ENCODE measurements at regions not wholly inside any gene's neighbourhood (a gene's known extent, or its start where the extent isn't known, plus 50 kb on each side); places are given as distances from the start of the nearest gene placed in this dataset.

GRCh38 chr5:145591578-145591977 is 243.6 kb downstream of the PRELID2 start:
- Histone ChIP-seq H4K8ac (ENCODE audit: low read depth in 2 of 2, low read length in 2 of 2) (peak overlapping the region in 1 of 2 experiments; percentile 34; a peak in 2 of 4 replicates), H2BK15ac (ENCODE audit: low read depth, low read length) (no peak overlapping the region; the same call in 2 of the 3 replicates), H4K20me1 (ENCODE audit: insufficient read depth, low read length) (no peaks in the 10 kb centered on the region), H2BK5ac (ENCODE audit: low read depth, low read length, poor library complexity, severe bottlenecking) (peak overlapping the region; percentile 28), H3K56ac (ENCODE audit: extremely low read depth, insufficient read depth, low read length) (no peak overlapping the region), H2AFZ (replicated peaks; ENCODE audit: low read length, poor library complexity) (no peak overlapping the region), H3K4me3 (ENCODE audit: insufficient read depth, low read depth, low read length) (no peak overlapping the region), H3K27ac (ENCODE audit: insufficient read depth, low read length) (no peak overlapping the region), H2BK20ac (ENCODE audit: low read depth, low read length) (peak overlapping the region; percentile 66; the same call in 1 of the 2 replicates), H4K5ac (ENCODE audit: low read depth, low read length) (peak overlapping the region; percentile 60; the same call in 1 of the 2 replicates), H4K91ac (ENCODE audit: insufficient read depth, low read depth, low read length) (no peak overlapping the region), H3K18ac (ENCODE audit: low read depth, low read length) (peak overlapping the region; percentile 81; the same call in 1 of the 2 replicates), H2AK9ac (replicated peaks; ENCODE audit: low read depth, low read length, poor library complexity) (no peak overlapping the region), H3K4me2 (ENCODE audit: low read depth, low read length) (peak overlapping the region; percentile 52; the same call in 1 of the 2 replicates), H3K36me3 (ENCODE audit: control insufficient read depth, insufficient read depth, low read length) (no peaks in the 10 kb centered on the region), H3K9ac (ENCODE audit: low read depth, low read length) (no peak overlapping the region), H3K4ac (ENCODE audit: low read depth, low read length) (no peak overlapping the region; the same call in 1 of the 2 replicates), H3K27me3 (ENCODE audit: control insufficient read depth, insufficient read depth, low read length) (no peaks in the 10 kb centered on the region), H2AK5ac (ENCODE audit: low read depth, low read length) (peak overlapping the region; percentile 31; the same call in 1 of the 2 replicates), H3K9me1 (ENCODE audit: insufficient read depth, low read length) (peaks cover 3% of the 10 kb centered on the region), H3K23ac (ENCODE audit: low read depth, low read length) (peak overlapping the region; percentile 52; the same call in 1 of the 2 replicates), H3K4me1 (ENCODE audit: control insufficient read depth, insufficient read depth, low read length) (peaks cover 6% of the 10 kb centered on the region), H3K14ac (replicated peaks; ENCODE audit: low read depth, low read length) (peak overlapping the region; percentile 52; the same call in 1 of the 2 replicates), H3K9me3 (ENCODE audit: control insufficient read depth, insufficient read depth, low read length) (no peaks in the 10 kb centered on the region), H3K79me1 (ENCODE audit: low read depth in 1 of 2, low read length in 2 of 2) (no peaks in the 10 kb centered on the region), H2BK120ac (ENCODE audit: low read depth, low read length) (peak overlapping the region; percentile 79)
- ChIA-PET CTCF (no interaction called here), POLR2A (ENCODE audit: unreplicated experiment) (no interaction called here)
- no TSS peak for BruUV-seq (replicated peaks)
- DNase-seq = peak; percentile 27
- no CpG with 5 or more reads among the region's 1 CpG for WGBS, 2 experiments (ENCODE audit: extremely low coverage in 2 of 2, insufficient read length in 1 of 2)
- dilution Hi-C loops (cut with HindIII; ENCODE audit: low sequenced_read_pairs, unreplicated experiment) (no loop called here), in situ Hi-C loops (cut with MboI; ENCODE audit: low sequenced_read_pairs) (no loop called here), intact Hi-C loops (cut with micrococcal nuclease) (no loop called here)
- TF ChIP-seq, protein P1, sequence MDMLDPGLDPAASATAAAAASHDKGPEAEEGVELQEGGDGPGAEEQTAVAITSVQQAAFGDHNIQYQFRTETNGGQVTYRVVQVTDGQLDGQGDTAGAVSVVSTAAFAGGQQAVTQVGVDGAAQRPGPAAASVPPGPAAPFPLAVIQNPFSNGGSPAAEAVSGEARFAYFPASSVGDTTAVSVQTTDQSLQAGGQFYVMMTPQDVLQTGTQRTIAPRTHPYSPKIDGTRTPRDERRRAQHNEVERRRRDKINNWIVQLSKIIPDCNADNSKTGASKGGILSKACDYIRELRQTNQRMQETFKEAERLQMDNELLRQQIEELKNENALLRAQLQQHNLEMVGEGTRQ (IDR thresholded peaks at IDR 0.05; ENCODE audit: low read depth, low read length) = no peak
- no peak for TF ChIP-seq MAFK (IDR thresholded peaks at IDR 0.05; ENCODE audit: low read depth, low read length)
- TF ChIP-seq, protein P2, sequence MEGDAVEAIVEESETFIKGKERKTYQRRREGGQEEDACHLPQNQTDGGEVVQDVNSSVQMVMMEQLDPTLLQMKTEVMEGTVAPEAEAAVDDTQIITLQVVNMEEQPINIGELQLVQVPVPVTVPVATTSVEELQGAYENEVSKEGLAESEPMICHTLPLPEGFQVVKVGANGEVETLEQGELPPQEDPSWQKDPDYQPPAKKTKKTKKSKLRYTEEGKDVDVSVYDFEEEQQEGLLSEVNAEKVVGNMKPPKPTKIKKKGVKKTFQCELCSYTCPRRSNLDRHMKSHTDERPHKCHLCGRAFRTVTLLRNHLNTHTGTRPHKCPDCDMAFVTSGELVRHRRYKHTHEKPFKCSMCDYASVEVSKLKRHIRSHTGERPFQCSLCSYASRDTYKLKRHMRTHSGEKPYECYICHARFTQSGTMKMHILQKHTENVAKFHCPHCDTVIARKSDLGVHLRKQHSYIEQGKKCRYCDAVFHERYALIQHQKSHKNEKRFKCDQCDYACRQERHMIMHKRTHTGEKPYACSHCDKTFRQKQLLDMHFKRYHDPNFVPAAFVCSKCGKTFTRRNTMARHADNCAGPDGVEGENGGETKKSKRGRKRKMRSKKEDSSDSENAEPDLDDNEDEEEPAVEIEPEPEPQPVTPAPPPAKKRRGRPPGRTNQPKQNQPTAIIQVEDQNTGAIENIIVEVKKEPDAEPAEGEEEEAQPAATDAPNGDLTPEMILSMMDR (conservative IDR thresholded peaks at IDR 0.05; ENCODE audit: low read depth, low read length) = no peak
- no peak for TF ChIP-seq FOS (IDR thresholded peaks at IDR 0.05; ENCODE audit: low read depth, low read length)
- TF ChIP-seq NFE2L2 (IDR thresholded peaks at IDR 0.05; ENCODE audit: low read depth, low read length) = no peak
- no peak for TF ChIP-seq MXI1 (IDR thresholded peaks at IDR 0.05; ENCODE audit: borderline replicate concordance, low read depth, low read length)
- no peak for TF ChIP-seq POLR2A (IDR thresholded peaks at IDR 0.05; ENCODE audit: low read depth, low read length)
- no peak for TF ChIP-seq RCOR1 (IDR thresholded peaks at IDR 0.05; ENCODE audit: insufficient replicate concordance, low read length)
- no peak for TF ChIP-seq SMC3 (IDR thresholded peaks at IDR 0.05; ENCODE audit: low read depth, low read length)
- TF ChIP-seq RFX5 (IDR thresholded peaks at IDR 0.05; ENCODE audit: low read depth, low read length) = no peak
- TF ChIP-seq, protein P3, sequence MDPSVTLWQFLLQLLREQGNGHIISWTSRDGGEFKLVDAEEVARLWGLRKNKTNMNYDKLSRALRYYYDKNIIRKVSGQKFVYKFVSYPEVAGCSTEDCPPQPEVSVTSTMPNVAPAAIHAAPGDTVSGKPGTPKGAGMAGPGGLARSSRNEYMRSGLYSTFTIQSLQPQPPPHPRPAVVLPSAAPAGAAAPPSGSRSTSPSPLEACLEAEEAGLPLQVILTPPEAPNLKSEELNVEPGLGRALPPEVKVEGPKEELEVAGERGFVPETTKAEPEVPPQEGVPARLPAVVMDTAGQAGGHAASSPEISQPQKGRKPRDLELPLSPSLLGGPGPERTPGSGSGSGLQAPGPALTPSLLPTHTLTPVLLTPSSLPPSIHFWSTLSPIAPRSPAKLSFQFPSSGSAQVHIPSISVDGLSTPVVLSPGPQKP (IDR thresholded peaks at IDR 0.05; ENCODE audit: borderline replicate concordance, low read depth, low read length) = no peak
- no peak for TF ChIP-seq CEBPB (IDR thresholded peaks at IDR 0.05; ENCODE audit: low read depth, low read length)
- TF ChIP-seq MAZ (IDR thresholded peaks at IDR 0.05; ENCODE audit: borderline replicate concordance, low read depth, low read length) = no peak
- TF ChIP-seq BHLHE40 (IDR thresholded peaks at IDR 0.05; ENCODE audit: low read depth, low read length) = no peak
- no peak for TF ChIP-seq CHD1 (IDR thresholded peaks at IDR 0.05; ENCODE audit: low read depth, low read length)
- TF ChIP-seq RAD21 (IDR thresholded peaks at IDR 0.05; ENCODE audit: low read length) = no peak
- ATAC-seq (ENCODE audit: low read depth) = no peak

All from IMR-90 (cell line).